Neural cell (in vitro differentiated cells): ENCODE measurements at regions not wholly inside any gene's neighbourhood (a gene's known extent, or its start where the extent isn't known, plus 50 kb on each side); places are given as distances from the start of the nearest gene placed in this dataset.

Experiments used
- H2AFZ ChIP-seq: fragments of 200-600, 300-800 bp; sonication (generic), shearing (Covaris generic); 2 replicates; pipeline ENCODE4 v1.6.0; 2014; ENCODE audit warnings: low read depth, mild to moderate bottlenecking, antibody characterized with exemption, low read length, moderate library complexity
- H3F3A ChIP-seq: fragments of 200-600 bp; shearing (Covaris generic); 2 replicates; pipeline ENCODE4 v1.6.1; 2016; ENCODE audit warnings: mild to moderate bottlenecking, moderate library complexity, mixed read lengths, antibody characterized with exemption, low read length; ENCODE audit not compliant: insufficient read depth, poor library complexity, severe bottlenecking
- H3K27ac ChIP-seq: fragments of 200-600, 300-800 bp; sonication (generic), shearing (Covaris generic); 2 replicates; pipeline ENCODE4 v1.5.1; 2014; ENCODE audit warnings: mild to moderate bottlenecking, low read length, moderate library complexity
- H3K27me3 ChIP-seq: fragments of 300-800, 200-600 bp; sonication (generic), shearing (Covaris generic); 2 replicates; pipeline ENCODE4 v1.6.0; 2014; ENCODE audit warnings: mild to moderate bottlenecking, low read depth, low read length, moderate library complexity; ENCODE audit not compliant: insufficient read depth
- H3K36me3 ChIP-seq: fragments of 300-800, 200-600 bp; sonication (generic), shearing (Covaris generic); 2 replicates; pipeline ENCODE4 v1.5.1; 2014; ENCODE audit warnings: mild to moderate bottlenecking, antibody characterized with exemption, low read length, moderate library complexity; ENCODE audit not compliant: insufficient read depth
- H3K4me2 ChIP-seq: fragments of 300-800, 200-600 bp; sonication (generic), shearing (Covaris generic); 2 replicates; pipeline ENCODE4 v1.6.0; 2014; ENCODE audit warnings: mild to moderate bottlenecking, low read length
- H3K4me3 ChIP-seq: fragments of 300-800, 200-600 bp; sonication (generic), shearing (Covaris generic); 2 replicates; pipeline ENCODE4 v1.5.1; 2014; ENCODE audit warnings: mild to moderate bottlenecking, low read length, moderate library complexity
- H3K79me2 ChIP-seq: fragments of 200-600 bp; shearing (Covaris generic); replicated peaks from 2 replicates; pipeline ENCODE4 v1.6.0; 2014; ENCODE audit warnings: mild to moderate bottlenecking, low read length, moderate library complexity; ENCODE audit not compliant: insufficient read depth
- H3K9ac ChIP-seq: fragments of 300-800, 200-600 bp; sonication (generic), shearing (Covaris generic); 2 replicates; pipeline ENCODE4 v1.6.1; 2016; ENCODE audit warnings: mild to moderate bottlenecking, low read length, mixed read lengths
- H3K9me2 ChIP-seq: fragments of 200-600 bp; shearing (Covaris generic); 2 replicates; pipeline ENCODE4 v1.6.1; 2016; ENCODE audit warnings: mild to moderate bottlenecking, low read length, mixed read lengths; ENCODE audit not compliant: insufficient read depth
- H3K9me3 ChIP-seq: fragments of 200-600, 300-800 bp; sonication (generic), shearing (Covaris generic); 2 replicates; pipeline ENCODE4 v1.6.1; 2016; ENCODE audit warnings: mild to moderate bottlenecking, mixed run types, low read length, moderate library complexity, mixed read lengths
- H4K20me1 ChIP-seq: fragments of 200-600 bp; shearing (Covaris generic); 2 replicates; pipeline ENCODE4 v1.6.1; 2016; ENCODE audit warnings: mild to moderate bottlenecking, mixed run types; ENCODE audit not compliant: insufficient read depth
- EP300 ChIP-seq: fragments of 450-650 bp; conservative IDR thresholded peaks from 2 replicates; pipeline ENCODE4 v1.6.1; 2014; ENCODE audit warnings: antibody characterized with exemption, mild to moderate bottlenecking, moderate library complexity; ENCODE audit not compliant: poor library complexity, severe bottlenecking
- EZH2 ChIP-seq: fragments of 200-600, 300-800 bp; shearing (Covaris generic), sonication (generic); IDR thresholded peaks from 2 replicates; pipeline ENCODE4 v1.6.1; 2014; ENCODE audit warnings: antibody characterized with exemption, low read length, borderline replicate concordance, mild to moderate bottlenecking; ENCODE audit not compliant: insufficient read depth, poor library complexity, severe bottlenecking
- MXI1 ChIP-seq: fragments of 450-650 bp; conservative IDR thresholded peaks from 2 replicates; pipeline ENCODE4 v1.6.1; 2014; ENCODE audit warnings: antibody characterized with exemption, mild to moderate bottlenecking; ENCODE audit not compliant: poor library complexity, severe bottlenecking
- POLR2AphosphoS5 ChIP-seq: IDR thresholded peaks from 2 replicates; pipeline ENCODE4 v1.6.1; 2012
- RAD21 ChIP-seq: fragments of 450-650 bp; conservative IDR thresholded peaks from 2 replicates; pipeline ENCODE4 v1.6.1; 2014; ENCODE audit warnings: antibody characterized with exemption, mild to moderate bottlenecking, moderate library complexity
- REST ChIP-seq: IDR thresholded peaks from 2 replicates; pipeline ENCODE4 v1.6.1; 2012; ENCODE audit warnings: borderline replicate concordance
- SMC3 ChIP-seq: fragments of 450-650 bp; conservative IDR thresholded peaks from 2 replicates; pipeline ENCODE4 v1.6.1; 2014; ENCODE audit warnings: antibody characterized with exemption, mild to moderate bottlenecking, moderate library complexity; ENCODE audit not compliant: poor library complexity
- TAF1 ChIP-seq: IDR thresholded peaks from 2 replicates; pipeline ENCODE4 v1.6.1; 2012; ENCODE audit warnings: low read depth
- TF ChIP-seq, protein P1 (sequence below): fragments of 450-650 bp; IDR thresholded peaks from 2 replicates; pipeline ENCODE4 v1.5.1; 2014; ENCODE audit warnings: antibody characterized with exemption, mild to moderate bottlenecking, moderate library complexity; ENCODE audit not compliant: poor library complexity, severe bottlenecking

DNA sequence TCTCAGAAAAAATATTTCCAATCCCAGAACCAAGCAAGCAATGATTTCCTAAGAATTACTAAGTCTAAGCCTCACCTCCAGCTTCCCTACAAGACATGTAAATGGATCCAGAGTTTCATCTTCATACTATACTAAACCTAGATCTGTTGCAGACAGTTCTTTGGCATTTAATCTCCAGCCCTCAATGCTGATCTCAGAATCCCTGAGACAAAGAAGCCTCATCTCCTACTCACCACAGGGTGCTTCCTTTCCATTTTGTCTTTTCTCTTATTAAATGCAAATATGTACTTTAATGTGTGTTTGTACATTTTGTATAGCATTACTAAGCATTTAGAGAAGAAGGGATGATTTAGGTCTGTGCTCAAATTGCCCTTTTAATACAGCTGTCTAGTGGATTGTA lies 954.9 kb downstream of the TDRD15 start:
- H3K9me3 ChIP-seq, result no peaks in the 10 kb centered on the region
- peak overlapping the region; percentile 51 for H3K27ac ChIP-seq
- H3K4me2 ChIP-seq, result no peak overlapping the region
- TF ChIP-seq RAD21, result no peak
- no peak for TF ChIP-seq EZH2
- no peak for TF ChIP-seq MXI1
- TF ChIP-seq, protein P1, sequence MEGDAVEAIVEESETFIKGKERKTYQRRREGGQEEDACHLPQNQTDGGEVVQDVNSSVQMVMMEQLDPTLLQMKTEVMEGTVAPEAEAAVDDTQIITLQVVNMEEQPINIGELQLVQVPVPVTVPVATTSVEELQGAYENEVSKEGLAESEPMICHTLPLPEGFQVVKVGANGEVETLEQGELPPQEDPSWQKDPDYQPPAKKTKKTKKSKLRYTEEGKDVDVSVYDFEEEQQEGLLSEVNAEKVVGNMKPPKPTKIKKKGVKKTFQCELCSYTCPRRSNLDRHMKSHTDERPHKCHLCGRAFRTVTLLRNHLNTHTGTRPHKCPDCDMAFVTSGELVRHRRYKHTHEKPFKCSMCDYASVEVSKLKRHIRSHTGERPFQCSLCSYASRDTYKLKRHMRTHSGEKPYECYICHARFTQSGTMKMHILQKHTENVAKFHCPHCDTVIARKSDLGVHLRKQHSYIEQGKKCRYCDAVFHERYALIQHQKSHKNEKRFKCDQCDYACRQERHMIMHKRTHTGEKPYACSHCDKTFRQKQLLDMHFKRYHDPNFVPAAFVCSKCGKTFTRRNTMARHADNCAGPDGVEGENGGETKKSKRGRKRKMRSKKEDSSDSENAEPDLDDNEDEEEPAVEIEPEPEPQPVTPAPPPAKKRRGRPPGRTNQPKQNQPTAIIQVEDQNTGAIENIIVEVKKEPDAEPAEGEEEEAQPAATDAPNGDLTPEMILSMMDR, result no peak
- TF ChIP-seq SMC3, result no peak
- no peak for TF ChIP-seq TAF1
- H3K27me3 ChIP-seq, result no peaks in the 10 kb centered on the region
- no peaks in the 10 kb centered on the region for H3F3A ChIP-seq
- H2AFZ ChIP-seq, result no peak overlapping the region
- no peaks in the 10 kb centered on the region for H4K20me1 ChIP-seq
- H3K9ac ChIP-seq, result no peak overlapping the region
- H3K79me2 ChIP-seq, result no peaks in the 10 kb centered on the region
- no peaks in the 10 kb centered on the region for H3K36me3 ChIP-seq
- no peaks in the 10 kb centered on the region for H3K9me2 ChIP-seq
- H3K4me3 ChIP-seq, result no peak overlapping the region

DNA sequence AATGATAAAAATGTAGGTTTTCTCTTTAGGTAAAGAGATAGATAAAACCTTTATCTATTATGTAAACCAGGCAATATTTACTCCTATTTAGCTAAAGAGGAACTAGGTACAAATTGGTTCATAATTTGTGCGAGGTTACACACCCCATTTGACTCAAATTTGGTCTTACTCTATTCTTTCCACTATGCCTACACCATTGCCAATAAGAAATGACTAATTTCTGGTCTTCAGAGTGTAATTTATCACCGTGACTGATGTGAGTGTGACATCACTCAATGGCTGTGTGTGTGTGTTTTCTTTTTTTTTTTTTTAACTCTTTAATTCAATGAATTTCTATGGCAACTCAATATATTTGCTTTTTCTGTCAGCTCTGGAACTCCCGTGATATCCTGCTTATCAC lies 955.8 kb downstream of the TDRD15 start:
- no peaks in the 10 kb centered on the region for H3K9me3 ChIP-seq
- H3K4me2 ChIP-seq, result no peak overlapping the region
- H3K9ac ChIP-seq, result no peak overlapping the region
- no peak overlapping the region for H3K4me3 ChIP-seq
- H3K27ac ChIP-seq, result peak overlapping the region; percentile 51
- TF ChIP-seq RAD21, result no peak
- no peak for TF ChIP-seq TAF1
- no peak for TF ChIP-seq EZH2
- TF ChIP-seq, protein P1, result no peak
- peak; percentile 59 for TF ChIP-seq EP300
- no peak for TF ChIP-seq MXI1
- no peak for TF ChIP-seq POLR2AphosphoS5
- H3K27me3 ChIP-seq, result no peaks in the 10 kb centered on the region
- H3K9me2 ChIP-seq, result no peaks in the 10 kb centered on the region
- H4K20me1 ChIP-seq, result no peaks in the 10 kb centered on the region
- H3K36me3 ChIP-seq, result no peaks in the 10 kb centered on the region
- H3K79me2 ChIP-seq, result no peaks in the 10 kb centered on the region
- no peaks in the 10 kb centered on the region for H3F3A ChIP-seq
- H2AFZ ChIP-seq, result no peak overlapping the region

DNA sequence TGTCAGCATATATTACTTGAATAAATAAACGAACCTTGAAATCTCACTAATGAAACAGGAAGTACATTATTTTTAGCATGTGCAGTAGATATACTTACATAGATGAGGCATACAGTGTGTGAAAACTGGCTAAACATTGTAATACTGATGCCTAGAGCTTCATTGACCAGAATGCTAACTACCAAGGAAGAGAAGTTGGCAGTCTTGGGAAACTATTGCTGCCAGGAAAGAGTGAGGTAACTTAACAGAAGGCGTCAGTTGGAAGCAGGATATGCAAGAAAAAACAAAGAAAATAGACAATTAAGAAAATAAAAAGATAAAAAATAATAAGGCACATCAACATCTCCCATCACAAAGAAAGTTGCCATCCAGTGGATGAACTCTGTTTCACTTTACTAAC lies 963.0 kb downstream of the TDRD15 start:
- no peak overlapping the region for H2AFZ ChIP-seq
- TF ChIP-seq POLR2AphosphoS5 (no peak), EP300 (no peak), REST (no peak), SMC3 (no peak), EZH2 (no peak), MXI1 (no peak), TAF1 (no peak)
- TF ChIP-seq, protein P1, result no peak
- no peaks in the 10 kb centered on the region for H3K36me3 ChIP-seq
- H3K9me2 ChIP-seq, result no peaks in the 10 kb centered on the region
- no peak overlapping the region for H3K4me2 ChIP-seq
- no peaks in the 10 kb centered on the region for H3F3A ChIP-seq
- H3K9me3 ChIP-seq, result no peaks in the 10 kb centered on the region
- H3K27ac ChIP-seq, result no peak overlapping the region
- H3K27me3 ChIP-seq, result no peaks in the 10 kb centered on the region
- H3K9ac ChIP-seq, result no peak overlapping the region
- H4K20me1 ChIP-seq, result no peaks in the 10 kb centered on the region
- no peak overlapping the region for H3K4me3 ChIP-seq
- H3K79me2 ChIP-seq, result no peaks in the 10 kb centered on the region
